C1 segment of cervical spinal cord (tissue), 14 donors: ENCODE measurements at regions not wholly inside any gene's neighbourhood (a gene's known extent, or its start where the extent isn't known, plus 50 kb on each side); places are given as distances from the start of the nearest gene placed in this dataset.
"Not testable (repeated sequence)": the region's sequence is repeated elsewhere in the genome, so short reads cannot be mapped to it uniquely, and the experiment has no call there.

ENCODE experiments used
- DNase-seq, 14 donors: peaks; one replicate each; lab custom pipeline; 2025; lab: John Stamatoyannopoulos, UW

DNA sequence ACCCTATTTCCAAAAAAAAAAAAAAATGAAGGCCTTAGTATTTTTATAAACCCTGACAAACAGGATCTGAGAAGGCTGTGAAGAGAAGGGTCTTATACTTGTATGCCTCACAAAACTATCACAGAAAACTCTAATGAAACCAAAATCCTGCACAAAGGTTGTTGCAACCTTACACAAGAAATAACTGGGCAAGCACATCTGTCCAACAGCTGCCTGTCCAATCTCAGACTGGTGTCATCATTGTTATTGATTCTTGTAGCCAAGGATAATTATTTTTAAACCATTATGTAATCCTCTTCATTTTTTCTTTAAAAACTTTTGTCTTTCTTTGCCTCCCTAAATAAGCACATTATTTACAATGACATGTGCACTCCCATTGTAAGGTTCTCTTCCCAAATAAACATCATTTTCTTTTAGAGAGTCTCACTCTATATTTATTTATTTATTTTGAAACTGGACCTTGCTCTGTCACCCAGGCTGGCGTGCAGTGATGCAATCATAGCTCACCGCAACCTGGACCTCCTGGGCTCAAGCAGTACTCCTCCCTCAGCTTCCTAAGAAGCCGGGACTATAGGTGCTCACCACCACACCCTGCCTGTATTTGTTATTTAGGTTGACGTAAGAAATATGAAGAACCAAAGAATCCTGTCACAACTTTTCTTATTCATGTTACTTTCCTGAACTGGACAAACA is 697.1 kb downstream of the DOK5 start:
- no peak for DNase-seq

DNA sequence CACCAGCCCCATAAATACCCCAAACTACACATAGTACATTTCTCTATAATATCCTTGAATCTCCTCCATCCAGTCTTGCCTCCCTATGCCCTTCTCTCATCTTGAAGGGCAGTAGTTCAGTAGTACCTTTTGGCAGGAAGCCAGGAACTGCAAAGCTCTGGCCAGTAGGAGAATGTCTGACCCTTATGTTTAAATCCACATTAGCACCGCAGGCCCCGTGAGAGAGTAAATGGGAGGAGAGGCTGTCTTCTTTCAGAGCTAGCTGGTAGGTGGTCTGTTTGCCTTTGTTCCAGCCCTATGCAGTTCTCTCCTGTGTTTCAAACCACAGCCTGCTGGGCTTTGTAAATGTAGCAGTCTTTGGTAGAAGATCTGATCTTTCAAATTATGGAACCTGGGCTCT is 690.7 kb downstream of the DOK5 start:
- no peak for DNase-seq

DNA sequence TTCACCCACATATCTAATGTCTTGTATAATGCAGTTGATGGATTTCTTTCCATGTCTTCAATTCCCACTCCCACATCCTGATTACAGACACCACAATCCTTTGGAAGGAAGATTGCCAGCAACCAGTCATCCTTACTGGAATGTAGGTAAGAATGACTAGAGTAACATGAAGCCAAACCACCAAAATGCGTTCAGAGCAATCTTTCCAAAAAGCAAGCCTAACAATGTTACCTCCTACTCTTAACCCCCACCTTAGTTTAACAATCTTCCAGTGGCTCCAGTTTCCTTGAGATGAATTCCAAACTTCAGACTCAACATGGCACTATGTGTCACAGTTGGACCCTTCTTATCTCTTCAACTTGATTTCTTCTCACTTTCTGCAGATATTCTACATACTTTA is 685.6 kb downstream of the DOK5 start:
- no peak for DNase-seq

DNA sequence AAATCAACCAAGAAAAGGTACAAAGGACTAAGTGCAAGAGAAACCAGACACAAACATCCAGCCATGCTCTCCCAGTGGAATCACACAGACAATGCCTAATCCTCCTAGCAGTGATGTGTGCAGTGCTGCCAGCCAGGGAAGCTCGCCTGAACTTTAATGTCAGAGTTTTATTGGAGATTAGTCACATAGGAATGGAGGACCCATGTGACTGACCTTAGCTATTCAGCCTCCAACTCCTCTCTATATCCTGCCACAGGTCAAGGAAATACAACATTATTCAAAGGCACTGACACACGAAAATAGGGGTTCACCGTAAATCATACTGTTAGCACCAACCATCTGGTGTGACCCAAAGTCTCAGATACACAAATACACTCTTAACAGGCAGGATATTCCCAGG is 684.6 kb downstream of the DOK5 start:
- no peak for DNase-seq

DNA sequence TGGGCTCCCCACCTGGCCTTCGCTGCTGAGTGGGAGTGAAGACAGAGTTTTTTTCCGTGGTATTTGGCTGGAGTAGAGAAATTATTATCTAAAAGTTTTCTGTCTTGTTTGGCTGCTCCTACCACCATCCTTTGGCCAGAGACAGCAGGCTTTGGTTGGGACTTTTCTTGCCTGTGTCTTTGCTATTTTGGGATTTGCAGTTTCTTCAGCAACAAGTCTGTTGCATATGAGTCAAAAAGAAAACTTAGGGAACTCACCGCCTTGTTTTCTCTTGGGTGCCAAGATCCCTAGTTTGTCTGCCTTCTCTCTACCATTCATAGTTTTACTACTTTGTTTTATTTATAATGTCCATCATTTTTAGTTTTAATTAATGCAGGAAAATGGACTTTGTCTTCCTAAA is 683.8 kb downstream of the DOK5 start:
- DNase-seq = no peak

DNA sequence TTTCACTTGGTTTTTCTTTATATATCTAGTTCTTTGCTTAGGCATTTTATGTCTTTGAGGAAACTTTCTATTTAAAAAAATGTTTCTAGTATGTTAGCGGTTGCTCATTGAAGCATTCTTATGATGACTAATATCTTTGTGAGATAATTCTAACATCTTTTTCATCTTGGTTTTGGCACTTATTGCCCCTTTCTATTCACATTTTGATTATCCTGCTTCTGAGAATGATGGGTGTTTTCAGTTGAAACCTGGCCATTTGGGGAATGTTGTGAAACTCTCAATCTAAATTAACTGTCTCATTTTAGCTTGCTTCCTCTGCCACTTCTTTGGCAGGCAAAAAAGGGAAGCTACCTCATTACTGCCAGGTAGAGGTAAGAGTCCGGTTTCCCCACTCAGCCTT is 683.1 kb downstream of the DOK5 start:
- no peak for DNase-seq

DNA sequence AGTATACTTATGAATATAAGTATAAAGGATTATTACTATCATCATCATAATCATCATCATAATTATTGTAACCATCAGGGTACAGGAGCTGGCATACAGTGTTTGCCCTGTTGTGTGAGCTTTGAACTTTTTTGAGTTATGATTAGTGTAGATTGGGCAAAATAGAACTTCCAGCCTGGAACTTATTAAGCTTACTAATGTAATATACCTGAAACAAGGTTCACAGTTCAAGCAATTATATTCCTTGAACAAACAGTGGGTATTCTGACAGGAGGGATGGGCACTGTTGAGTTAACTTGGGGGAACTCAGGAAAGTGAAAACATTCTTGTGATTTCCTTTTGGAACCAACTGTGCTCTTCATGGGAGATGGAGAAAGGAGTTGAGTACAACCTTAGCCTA is 680.0 kb downstream of the DOK5 start:
- DNase-seq = no peak

DNA sequence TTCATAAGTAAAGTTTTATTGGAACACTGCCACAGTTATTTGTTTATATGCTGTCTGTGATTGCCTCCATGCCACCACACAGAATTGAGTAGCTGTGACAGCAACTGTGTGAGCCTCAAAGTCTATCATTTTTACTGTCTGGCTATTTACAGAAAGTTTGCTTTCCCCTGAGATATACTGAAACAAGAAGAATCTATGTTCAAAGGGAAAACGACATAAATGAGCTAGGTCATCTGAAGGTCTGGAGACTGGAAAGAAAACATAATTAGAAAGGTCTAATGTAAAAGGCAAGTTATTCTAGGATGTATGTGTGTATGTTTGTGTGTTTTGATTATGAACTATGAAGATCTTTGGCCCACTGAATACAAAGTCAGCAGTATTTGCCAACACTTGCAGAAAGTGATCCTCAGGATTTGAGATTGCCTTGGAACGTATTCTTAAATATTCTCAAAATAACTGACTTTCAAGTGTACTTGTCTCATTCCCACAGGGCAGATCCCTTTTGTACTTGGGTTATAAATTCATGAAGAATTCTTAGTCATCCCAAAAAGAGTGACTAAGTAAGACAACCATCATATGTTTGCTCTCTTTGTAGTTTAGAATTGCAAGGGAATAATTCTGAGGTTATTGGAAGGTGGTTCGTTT is 677.7 kb downstream of the DOK5 start:
- no peak for DNase-seq

DNA sequence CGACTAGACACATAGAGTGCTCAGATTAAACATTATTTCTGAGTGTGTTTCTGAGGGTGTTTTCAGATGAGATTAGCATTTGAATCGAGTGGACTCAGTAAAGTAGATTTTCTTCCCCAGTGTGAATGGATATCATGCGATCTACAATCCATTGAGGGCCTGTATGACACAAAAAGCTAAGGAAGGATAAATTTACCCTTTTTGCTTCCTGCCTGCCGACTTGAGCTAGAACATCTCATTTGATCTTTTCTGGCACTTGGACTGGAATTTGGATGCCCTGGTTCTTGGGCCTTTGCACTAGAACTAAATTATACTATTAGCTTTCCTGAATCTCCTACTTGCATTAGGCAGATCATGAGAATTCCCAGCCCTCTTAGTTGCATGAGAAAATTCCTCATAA is 675.8 kb downstream of the DOK5 start:
- DNase-seq = no peak

DNA sequence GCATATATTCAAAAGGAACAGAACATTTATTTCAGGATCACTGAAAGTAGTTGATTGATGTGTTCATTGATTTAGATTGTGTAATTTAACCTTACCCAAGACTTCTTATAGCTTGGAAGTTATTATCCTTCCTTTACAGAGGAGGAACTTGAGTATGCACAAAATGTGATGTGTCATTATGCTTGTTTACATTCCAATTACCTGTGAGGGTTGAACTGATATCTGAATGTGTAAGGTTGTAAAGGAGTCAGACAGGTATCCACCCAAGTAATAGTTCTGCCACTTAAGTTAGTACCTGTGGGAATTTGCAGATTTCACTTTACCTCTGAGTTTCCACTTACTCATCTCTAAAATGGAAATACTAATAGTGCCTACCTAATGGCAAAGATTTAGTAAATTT is 668.2 kb downstream of the DOK5 start:
- DNase-seq = no peak

DNA sequence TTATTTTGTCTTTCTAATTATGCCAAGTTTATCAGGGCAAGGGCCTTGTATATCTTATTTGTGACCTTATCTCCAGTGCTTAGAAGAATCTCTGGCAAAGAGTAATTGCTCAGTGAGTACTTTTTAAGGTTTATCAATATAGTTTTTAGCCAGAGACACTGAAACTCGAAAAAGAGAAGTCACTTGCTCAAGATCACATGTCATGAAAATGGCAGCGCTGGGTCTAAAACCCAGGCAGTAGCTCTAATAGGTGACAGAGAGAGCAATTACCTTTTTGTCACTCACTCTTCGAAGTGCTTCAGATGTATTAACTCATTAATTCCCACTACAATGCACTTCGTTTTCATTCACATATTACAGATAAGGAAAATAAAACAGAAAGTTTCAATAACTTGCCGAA is 667.5 kb downstream of the DOK5 start:
- DNase-seq = no peak

DNA sequence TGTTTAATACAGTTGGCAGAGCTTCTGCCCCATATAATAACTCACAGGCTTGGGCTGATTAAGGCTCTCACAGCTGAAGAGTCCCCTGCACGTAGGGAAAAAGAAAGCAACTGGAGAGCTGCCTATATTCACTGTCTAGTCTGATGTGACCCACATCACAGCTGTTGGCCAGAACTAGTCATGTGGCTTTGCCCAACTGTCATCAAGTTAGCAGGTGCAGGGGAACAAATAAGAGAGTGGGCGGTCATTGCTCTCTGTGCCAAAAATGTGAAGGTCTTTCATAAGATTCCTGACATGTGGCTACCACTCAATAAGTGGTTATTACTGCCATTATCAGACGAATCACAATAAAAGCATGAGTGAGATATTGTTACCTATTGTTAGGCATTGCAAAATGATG is 665.2 kb downstream of the DOK5 start:
- DNase-seq = no peak

DNA sequence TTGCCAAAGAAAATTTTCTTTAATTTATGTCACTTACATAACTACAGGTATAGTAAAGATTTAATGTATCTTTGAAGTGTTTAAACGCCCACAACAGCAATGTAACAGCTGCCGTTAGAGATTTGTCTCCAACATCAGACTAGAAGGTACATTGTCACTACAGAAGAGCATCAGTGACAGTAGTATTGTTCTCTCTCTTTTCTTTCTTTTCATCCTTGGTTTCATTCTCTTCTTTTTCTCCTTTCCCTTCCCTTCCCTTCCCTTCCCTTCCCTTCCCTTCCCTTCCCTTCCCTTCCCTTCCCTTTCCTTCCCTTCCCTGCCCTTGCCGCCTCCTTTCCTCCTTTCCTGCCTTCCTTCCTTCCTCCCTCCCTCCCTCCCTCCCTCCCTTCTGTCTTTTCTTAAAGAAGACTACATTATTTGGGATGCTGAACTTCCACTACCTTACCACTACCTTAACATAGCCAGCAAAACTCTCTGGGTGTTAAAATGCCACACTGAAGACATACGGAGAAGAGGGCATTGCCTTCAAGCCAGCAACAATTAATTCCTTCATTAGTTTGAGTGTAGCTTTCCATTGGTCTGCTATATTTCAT is 663.9 kb downstream of the DOK5 start:
- no peak for DNase-seq

DNA sequence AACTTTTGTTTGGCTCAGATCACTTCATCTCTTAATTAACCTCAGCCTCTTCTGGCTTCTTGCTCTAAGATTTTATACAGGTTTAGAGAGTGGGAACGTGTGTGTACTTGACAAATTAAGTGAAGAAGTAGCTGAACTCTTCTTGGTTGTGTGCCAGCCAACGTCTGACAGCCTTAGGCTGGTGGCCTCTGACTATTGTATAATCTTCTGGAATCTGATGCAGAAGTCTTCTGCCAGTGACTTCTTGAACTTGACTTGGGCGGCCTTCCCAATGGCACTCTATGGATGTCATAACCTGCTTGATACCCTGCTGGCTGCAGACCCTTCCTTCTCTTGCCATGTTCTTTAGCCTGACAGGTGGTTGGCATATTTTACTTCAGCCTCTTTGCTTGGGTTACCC is 660.5 kb downstream of the DOK5 start:
- DNase-seq = no peak

DNA sequence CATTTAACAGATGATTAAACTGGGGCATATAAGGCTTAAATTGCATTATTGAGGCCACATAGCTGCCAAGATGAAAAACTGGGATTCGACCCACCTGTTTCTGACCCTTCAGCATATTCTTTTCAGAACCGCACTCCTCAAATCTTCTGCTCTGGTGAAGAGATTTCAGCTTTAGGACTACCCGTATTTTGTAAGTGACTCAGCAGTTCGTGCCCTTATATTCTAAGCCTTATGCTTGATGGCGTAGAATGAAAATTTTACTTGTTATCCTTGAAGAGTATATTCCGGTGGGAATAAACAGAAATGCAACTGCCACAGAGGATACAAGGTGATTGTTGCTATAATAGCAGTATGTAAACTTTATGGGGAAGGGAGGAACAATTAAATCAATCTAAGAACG is 657.1 kb downstream of the DOK5 start:
- no peak for DNase-seq

DNA sequence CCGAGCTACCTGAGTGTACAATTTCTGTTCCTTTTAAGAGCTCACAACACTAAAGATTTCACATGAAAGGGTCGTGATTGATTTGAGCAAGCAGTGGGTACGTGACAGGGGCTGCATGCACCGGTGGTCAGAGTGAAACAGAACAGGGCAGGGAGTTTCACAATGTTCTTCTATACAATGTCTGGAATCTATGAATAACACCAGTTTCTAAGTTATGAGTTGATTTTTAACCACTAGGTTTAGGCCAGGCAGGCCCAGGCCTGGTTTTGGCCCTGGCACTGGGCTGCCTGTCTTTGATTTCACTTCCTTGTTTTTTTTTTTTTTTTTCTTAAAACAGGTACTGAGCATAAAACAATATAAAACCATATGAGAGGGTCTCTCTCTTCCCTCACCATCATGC is 642.2 kb downstream of the DOK5 start:
- DNase-seq = not testable (repeated sequence)

DNA sequence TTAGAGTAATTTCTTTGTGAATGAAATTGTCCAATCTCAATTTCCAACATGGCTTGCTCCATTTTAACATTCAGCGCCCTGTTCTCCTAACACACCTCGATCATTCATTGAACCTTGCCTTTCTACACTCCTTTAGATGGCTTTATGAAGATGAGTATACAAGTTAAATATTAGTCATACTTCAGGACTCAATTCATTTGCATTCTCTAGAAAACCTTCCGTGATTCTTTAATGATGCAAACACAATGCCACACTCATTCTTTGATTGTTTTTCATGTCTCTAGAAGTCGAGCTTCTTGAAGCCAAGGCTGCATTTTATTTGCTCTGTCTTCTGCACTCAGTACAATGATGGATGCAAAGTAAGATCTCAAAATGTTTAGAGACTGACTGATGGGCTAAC is 641.2 kb downstream of the DOK5 start:
- DNase-seq = no peak

DNA sequence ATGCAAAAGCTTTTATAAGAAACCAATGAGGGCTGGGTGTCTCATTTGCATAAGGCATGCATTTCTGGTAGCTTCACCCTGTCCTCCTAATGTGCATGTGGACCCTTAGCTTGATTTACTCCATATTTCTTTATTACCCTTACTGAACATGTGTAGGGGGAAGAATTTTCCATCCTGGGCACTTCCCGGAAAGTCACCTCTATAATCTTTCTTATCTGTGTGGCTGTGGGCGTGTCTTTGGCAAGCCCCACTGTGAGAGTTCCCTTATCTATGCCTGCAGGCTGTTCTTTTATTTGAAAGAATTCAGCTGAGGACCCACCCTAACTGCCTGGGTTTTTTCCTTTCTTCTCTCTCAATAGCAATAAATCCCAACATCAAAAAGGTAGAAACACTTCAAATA is 627.8 kb downstream of the DOK5 start:
- no peak for DNase-seq

DNA sequence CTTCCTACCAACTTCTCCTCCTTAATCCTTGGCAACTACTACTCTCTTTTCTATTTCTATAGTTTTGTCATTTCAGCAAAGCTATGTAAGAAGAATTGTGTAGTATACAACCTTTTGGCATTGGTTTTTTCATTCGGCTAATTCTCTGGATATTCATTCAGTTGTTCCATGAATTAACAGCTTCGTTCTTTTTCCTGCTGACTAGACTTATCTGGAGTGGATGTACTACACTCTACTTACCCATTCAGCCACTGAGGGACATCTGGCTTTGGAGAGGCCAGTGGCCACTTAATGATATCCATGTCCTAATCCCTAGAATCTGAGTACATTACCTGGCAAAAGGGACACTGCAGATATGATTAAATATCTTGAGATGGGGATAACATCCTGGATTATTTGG is 623.9 kb downstream of the DOK5 start:
- no peak for DNase-seq

DNA sequence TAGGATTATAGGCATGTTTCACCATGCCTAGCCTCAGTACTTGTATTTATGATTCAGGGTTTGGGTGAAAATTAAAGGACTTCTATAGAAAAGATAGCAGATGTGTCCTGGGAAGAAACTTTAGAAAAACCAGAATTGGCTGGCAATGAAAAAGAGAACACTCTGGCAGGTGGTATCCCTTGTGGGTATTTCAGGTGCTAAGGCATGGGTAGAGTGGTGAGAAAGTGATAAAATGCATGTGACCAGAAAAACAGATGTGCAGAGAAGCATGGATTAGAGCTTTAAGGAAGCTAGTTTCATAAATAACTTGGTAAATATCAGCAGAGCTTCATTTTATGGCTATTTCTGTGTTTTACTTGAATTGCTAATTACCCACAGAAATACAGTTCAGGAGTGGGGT is 622.2 kb downstream of the DOK5 start:
- no peak for DNase-seq

DNA sequence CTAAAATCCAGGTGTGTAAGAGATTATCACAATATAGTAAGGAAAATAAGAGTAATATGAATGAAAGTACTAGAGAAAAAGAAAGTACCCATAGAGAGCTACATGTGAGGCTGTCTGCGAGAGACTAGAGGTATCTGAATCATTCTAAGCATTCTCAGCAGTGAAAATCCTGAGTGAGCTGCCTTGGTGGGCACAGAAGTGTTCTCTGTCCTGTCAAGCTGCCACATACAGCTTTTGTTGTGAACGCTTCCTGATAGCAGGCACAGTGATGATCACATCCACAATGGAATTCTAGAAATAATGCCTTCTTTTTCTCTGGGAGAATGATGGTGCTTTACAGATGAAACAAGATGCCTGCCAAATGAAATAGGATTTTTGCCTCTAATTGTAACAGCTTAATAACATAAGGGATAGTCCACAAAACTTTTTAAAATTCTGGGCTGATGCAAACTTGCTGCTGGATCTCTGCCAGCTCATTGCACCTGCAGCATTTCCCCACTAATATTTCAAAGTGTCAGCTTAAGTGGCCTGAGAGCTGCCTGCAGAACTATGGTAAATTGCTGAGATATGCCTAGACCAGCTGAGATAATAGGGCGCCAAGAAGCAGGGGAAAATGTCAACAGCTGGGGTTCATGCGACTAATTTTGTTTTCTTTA is 620.5 kb downstream of the DOK5 start:
- no peak for DNase-seq

DNA sequence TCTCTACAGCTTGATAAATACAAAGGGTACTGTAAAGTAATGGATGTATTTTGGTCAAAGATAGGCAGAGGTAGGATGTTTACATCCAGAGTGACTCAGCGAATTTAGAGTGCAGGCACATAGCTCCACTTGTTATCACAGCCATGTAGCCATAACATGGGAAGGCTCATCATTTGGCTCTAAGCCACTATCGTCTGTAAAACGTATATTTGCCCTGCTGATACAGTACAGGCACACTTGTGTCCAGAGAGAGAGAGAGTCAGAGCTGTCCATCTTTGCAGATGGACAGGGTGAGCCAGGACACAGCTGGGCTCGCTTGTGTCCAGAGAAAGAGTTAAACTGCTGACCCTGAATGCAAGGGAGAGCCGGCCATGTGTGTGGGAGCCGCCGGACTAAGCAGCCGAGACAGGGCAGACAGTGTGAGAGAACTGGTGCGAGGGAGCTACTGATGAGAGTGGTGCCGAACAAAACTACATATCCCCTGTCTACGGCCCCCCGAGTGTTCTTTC is 619.0 kb downstream of the DOK5 start:
- no peak for DNase-seq

DNA sequence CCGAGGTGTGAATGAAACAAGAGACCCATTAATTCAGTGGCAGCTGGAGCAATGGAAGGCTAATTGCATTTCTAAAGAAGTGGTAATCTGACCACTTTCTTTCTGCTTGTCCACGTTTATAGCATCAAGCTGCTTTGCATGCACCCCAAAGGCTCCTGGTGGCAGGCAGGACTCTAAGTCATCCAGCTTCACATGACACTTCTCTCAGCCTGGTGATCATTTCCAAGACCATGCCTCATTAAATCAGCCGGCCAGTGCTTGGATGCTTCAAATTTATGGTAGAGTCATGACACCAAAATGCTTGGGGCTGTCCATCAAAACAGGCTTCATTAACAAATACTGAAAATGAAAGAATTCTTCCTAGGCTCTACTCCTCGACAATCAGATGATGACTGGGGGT is 614.9 kb downstream of the DOK5 start:
- no peak for DNase-seq
